ENCODE measurements at regions not wholly inside any gene's neighbourhood (a gene's known extent, or its start where the extent isn't known, plus 50 kb on each side); places are given as distances from the start of the nearest gene placed in this dataset.

DNA sequence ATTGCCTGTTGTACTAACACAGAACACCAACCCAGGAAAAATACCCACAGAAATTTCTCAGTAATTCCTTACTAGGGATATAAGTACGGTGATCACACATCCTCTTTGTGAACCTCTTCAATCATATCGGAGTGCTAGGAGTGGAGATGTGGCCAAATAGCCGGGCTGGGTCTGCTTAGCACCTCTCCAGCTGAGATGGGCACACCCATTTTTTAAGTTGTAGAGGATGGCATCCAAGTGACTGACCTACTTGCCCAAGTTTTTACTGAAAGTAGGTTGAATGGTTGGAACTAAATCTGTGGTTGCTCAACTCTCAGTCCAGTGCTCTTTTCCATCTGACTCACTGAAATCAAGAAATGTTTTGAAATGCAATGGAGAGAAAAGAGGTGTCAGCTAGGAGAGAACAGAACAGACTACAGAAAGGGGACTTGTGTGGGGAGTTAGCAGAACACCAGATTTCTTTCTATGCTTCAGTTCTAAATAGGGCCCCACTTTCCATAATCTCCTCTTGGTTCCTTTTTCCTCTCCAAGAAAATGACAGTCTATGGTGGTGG, 68.7 kb upstream of the FSHR start:
- no peaks in the 10 kb centered on the region for H3K4me1 ChIP-seq (ENCODE audit: low read depth)
- H3K36me3 ChIP-seq (ENCODE audit: low read depth): no peaks in the 10 kb centered on the region
- intact Hi-C loops (cut with DNase I, micrococcal nuclease): no loop called here
- no peak overlapping the region for H3K4me3 ChIP-seq
- TF ChIP-seq, protein P1, sequence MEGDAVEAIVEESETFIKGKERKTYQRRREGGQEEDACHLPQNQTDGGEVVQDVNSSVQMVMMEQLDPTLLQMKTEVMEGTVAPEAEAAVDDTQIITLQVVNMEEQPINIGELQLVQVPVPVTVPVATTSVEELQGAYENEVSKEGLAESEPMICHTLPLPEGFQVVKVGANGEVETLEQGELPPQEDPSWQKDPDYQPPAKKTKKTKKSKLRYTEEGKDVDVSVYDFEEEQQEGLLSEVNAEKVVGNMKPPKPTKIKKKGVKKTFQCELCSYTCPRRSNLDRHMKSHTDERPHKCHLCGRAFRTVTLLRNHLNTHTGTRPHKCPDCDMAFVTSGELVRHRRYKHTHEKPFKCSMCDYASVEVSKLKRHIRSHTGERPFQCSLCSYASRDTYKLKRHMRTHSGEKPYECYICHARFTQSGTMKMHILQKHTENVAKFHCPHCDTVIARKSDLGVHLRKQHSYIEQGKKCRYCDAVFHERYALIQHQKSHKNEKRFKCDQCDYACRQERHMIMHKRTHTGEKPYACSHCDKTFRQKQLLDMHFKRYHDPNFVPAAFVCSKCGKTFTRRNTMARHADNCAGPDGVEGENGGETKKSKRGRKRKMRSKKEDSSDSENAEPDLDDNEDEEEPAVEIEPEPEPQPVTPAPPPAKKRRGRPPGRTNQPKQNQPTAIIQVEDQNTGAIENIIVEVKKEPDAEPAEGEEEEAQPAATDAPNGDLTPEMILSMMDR (IDR thresholded peaks at IDR 0.05): no peak
- no peak for DNase-seq
- ATAC-seq: no peak
- H3K9me3 ChIP-seq: no peaks in the 10 kb centered on the region

DNA sequence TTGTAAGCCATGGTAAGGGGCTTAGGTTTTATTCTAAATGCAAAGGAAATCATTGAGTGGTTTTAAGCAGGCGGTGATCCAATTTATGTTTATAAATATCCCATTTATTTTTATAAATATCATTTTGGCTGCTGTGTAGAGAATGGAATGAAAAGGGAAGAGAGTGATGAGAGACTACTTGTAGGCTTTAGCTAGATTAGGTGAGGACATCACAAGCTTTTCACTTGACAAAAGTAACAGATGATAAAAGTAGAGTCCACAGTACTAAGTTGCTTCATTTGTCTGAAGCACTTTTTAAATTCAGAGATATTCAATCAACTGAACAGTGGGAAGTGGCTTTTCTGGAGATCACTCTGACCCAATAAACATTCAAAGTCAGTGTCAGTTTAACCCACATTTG, 65.4 kb upstream of the FSHR start:
- no peak for DNase-seq
- Histone ChIP-seq H3K36me3 (ENCODE audit: low read depth) (no peaks in the 10 kb centered on the region), H3K9me3 (no peaks in the 10 kb centered on the region), H3K4me3 (no peak overlapping the region), H3K4me1 (ENCODE audit: low read depth) (no peaks in the 10 kb centered on the region)
- intact Hi-C loops (cut with DNase I, micrococcal nuclease): no loop called here
- no peak for ATAC-seq
- TF ChIP-seq, protein P1 (IDR thresholded peaks at IDR 0.05): no peak

DNA sequence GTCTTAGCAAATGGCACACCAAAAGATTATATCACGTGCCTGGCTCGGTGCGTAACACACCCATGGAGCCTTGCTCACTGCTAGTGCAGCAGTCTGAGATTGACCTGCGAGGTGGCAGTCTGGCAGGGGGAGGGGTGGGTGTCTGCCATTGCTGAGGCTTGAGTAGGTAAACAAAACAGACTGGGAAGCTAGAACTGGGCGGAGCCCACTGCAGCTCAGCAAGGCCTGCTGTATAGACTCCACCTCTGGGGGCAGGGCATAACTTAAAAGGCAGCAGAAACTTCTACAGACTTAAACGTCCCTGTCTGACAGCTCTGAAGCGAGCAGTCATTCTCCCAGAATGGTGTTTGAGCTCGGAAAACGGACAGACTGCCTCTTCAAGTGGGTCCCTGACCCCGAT, 55.9 kb upstream of the FSHR start:
- ATAC-seq (no peak), DNase-seq (peak in 1 of 3 donors; percentile 1)
- TF ChIP-seq, protein P1 (IDR thresholded peaks at IDR 0.05): no peak
- no peaks in the 10 kb centered on the region for H3K9me3 ChIP-seq
- intact Hi-C loops (cut with DNase I, micrococcal nuclease): no loop called here
- no peaks in the 10 kb centered on the region for H3K36me3 ChIP-seq (ENCODE audit: low read depth)
- no peaks in the 10 kb centered on the region for H3K4me1 ChIP-seq (ENCODE audit: low read depth)
- H3K4me3 ChIP-seq: no peak overlapping the region

DNA sequence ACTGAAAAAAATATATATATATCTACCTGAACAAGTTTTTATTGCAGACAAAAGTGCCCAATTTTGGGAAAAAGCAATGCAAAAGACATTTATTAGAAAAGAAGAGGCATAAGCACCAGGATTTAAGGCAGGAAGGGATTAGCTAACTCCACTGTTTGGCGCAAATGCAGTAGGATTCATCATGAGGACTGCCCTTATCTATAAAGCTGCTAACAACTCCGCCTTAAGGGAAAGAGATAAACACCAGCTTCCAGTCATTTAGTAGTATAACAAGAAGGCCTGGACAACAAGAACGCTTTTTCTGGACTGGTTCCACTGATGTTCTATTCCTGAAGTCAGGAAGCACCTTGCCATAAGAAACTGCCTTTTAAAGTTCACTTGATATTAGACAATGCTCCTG, 52.9 kb upstream of the FSHR start:
- ATAC-seq: no peak

More for the DNA sequence above, 52.9 kb upstream of the FSHR start:
- H3K36me3 ChIP-seq (ENCODE audit: low read depth): no peaks in the 10 kb centered on the region
- no peaks in the 10 kb centered on the region for H3K4me1 ChIP-seq (ENCODE audit: low read depth)
- TF ChIP-seq, protein P1 (IDR thresholded peaks at IDR 0.05): no peak
- no peaks in the 10 kb centered on the region for H3K9me3 ChIP-seq
- intact Hi-C loops (cut with DNase I, micrococcal nuclease): no loop called here
- no peak overlapping the region for H3K4me3 ChIP-seq
- DNase-seq: no peak

All from mucosa of descending colon (tissue), 3 donors.